ENCODE measurements at regions not wholly inside any gene's neighbourhood (a gene's known extent, or its start where the extent isn't known, plus 50 kb on each side); places are given as distances from the start of the nearest gene placed in this dataset.

DNA sequence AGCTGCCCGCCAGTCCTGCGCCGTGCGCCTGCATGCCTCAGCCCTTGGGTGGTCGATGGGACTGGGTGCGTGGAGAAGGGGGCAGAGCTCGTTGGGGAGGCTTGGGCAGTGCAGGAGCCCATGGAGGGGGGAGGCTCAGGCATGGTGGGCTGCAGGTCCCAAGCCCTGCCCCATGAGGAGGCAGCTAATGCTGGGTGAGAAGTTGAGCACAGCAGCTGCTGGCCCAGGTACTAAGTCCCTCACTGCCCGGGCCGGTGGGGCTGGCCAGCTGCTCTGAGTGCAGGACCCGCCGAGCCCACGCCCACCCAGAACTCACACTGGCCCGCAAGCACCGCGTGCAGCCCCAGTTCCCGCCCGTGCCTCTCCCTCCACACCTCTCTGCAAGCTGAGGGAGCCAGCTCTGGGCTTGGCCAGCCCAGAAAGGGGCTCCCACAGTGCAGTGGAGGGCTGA lies 764.3 kb upstream of the TYRP1 start:
- DNase-seq (ENCODE audit: low read depth), result no peak

DNA sequence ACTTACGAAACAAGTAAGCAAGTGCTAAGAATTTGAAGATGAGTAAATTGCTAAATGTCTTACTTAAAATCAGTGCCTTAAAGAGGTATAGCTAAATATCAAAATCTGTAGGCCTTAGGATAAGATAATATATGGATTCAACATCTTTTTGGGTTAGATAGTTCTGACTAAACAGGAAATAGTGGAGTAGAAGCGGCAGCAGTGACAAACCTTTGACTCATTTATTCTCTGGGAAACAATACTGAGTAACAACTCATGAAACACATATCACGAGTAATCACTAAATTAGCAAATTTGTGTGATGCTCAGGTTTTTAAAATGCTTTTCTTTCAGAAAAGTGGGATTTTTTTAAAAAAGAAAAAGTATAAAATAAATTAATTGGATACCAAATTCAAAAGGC lies 762.1 kb upstream of the TYRP1 start:
- no peak for DNase-seq (ENCODE audit: low read depth)

DNA sequence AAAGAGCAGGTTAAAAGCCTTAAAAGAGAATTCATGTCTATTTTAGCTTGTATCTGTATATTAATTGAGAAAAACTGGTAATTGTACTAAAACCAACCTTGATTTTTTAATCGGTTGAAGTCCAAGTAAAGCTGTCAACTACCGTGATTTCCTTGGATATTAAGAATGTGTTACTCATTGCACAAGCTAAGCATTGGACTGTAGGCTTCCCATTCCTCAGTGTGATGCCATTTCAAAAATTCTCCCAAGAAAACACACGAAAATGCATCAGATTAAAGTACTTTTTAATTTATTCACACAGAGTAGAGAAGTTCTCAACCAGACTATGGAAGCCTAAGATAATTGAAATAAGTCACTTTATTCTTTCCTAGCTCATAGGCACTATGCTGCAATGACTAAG lies 761.4 kb upstream of the TYRP1 start:
- no peak for DNase-seq (ENCODE audit: low read depth)

DNA sequence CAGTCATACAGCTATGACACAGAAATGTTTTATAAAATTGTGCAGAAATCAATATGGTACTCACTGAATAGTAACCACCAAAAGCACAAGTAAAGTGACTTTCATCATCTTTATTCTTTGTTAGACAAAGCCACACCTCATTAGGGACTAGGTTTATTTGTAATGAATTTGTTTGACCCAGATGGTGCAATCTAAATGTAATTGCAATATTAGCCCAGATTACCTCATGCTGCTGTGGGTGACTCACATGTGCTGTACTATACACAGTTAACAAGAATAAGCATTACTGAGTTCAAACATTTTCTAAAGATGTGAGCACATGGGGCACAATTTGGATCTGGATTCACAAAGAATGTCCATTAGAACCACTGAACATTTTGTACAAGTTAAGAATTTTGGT lies 759.3 kb upstream of the TYRP1 start:
- DNase-seq (ENCODE audit: low read depth), result no peak

DNA sequence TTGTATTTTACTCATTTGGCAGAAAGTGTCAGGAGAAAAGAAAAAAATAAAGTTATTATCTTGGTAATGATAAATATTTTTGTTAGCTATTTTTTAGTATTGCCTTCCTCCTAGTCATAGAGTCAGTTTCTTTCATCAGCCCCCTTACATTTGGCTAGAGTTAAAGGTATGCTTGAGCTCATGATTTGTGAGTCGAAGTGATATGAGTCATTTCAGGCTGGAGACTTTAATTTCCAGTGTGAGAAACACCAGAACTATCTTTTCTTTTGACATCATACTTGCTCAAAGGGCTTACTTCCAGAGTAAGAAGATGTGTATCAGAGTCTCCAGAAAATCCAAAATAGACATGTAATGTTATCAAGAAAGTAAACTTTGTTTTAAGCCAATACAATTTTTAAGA lies 746.7 kb upstream of the TYRP1 start:
- no peak for DNase-seq (ENCODE audit: low read depth)

DNA sequence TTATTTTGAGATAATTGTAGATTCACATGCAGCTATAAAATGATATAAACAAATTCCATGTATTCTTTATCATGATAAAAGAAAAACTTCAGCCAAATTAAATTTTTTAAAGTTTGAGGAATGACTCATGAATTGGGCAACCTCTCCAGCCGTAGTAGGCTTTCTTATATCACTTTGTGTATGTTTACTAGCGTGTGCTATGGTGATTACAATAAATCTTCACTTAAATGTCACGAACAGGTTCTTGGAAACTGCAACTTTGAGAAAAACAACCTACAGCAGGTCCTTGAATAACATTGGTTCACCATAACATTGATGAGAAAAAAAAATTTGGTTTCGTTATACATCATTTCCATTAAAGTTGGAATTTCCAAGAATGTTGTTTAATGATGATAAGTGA lies 730.9 kb upstream of the TYRP1 start:
- DNase-seq (ENCODE audit: low read depth), result no peak

DNA sequence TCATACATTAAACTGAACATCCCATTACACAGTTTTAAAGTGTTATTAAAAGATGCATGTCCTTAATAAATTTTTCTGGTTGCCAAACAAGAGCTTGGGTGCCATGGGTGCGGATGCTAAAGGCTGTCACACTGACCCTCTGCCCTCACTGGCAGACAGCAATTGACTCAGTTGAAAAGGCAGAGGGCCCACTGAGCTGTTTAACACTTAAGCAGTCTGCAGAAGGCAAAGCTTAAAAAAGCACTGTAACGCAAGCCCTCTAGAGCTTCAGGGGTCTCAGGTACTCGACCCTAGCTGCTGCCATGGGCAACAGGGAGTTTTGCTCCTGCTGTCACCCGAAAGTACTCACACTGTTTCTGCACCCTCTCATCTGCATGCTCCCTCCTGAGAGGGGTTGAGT lies 726.4 kb upstream of the TYRP1 start:
- no peak for DNase-seq (ENCODE audit: low read depth)

DNA sequence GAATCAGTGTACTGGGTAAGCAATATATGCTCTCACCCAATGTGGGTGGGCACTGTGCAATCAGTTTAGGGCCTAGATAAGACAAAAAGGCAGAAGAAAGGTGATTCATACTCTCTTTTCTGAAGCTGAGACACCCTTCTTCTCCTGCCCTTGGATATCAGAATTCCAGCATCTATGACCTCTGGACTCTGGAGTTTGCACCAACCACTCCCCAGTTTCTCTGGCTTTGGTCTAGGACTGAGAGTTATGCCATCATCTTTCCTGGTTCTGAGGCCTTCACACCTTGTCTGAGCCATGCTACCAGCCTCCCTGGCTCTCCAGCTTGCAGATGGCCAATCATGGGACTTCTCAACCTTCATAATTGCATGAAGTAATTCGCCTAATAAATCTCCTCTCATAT lies 724.6 kb upstream of the TYRP1 start:
- DNase-seq (ENCODE audit: low read depth), result no peak

DNA sequence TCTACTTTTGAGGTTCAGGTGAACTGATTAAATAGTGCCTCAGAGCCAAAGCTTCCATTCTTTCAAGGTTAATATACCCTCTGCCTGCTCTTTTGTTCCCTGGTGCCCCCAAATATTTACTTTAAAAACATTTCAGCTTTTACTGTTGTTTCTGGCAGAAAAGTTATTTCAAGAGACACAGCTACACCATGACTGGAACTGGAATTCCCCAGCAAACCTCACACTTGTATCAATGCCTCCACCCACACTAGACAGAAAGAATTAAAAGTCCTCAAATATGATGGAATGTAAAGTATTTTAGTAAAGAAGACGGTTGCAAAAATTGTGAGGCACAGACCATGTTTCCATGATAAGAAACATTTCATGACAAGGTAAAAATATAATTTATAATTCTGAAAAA lies 720.2 kb upstream of the TYRP1 start:
- no peak for DNase-seq (ENCODE audit: low read depth)

DNA sequence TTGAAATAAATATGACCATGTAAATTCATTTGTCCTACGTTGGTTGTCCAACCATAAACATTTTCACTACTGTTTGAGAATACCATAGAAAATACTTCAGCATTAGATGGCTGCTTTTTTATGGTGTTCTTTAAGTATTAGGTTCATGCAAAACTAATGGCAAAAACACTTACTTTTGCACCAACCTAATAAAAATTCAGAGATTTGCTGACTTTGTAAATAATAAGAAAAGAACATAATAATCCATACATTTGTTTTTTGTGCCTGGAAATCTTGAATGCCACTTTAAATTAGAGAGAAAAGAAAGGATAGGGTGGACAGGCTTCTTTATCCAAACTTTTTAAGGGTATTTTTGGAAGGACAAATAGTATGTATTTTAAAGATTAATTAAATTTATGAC lies 719.7 kb upstream of the TYRP1 start:
- DNase-seq (ENCODE audit: low read depth), result no peak

DNA sequence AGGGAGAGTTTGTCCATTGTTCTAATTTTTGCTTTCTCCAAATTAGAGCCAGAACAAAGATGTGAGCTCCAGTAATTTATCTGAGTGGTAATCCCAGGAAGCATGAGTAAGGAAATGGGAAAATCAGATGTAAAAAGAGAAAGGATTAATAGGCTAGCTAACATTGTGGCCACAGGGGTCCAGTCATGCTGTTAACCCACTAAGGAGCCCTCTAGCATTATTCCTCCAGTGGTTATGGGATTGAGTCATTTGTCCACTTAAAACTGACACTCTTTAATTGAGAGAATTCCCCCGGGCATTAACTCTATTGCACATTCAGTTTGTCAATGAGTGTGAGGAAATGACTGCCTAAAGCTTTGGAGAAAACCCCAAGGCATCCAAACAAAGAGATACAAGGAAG lies 700.3 kb upstream of the TYRP1 start:
- no peak for DNase-seq (ENCODE audit: low read depth)

DNA sequence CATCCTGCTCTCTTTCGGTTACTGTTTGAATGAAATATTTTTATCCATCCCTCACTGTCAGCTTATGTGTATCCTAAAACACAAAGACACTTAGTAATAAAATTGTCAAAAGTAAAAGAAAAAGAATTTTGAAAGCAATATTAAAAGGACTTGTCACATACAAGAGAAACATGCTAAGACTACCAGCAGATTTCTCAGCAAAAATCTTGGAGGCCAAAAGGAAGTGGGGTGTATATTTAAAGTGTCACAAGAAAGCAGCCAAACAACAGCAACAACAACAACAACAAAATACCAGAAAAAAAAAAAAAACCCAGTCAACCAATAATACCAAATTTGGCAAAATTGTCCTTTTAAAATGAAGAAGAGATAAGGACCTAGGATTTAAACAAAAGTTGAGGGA lies 678.7 kb upstream of the TYRP1 start:
- no peak for DNase-seq (ENCODE audit: low read depth)

DNA sequence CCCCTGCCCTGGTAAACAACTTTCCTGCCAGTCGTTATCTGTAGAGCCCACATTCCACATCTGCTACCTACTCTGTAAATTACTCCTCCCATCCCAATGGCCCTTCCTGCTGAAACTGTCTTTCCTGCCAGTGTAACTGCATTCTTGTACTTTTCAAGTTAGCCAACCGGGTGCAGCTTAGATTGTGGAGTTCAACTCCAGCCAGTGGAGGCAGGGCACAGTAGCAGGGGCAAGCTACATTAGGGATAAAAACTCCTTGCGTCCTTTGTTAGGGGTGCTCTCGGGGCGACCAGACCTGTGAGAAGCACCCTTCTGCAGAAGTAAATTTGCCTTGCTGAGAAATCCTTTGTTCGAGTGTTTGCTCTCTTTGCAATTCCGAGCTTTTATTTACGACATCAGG lies 639.0 kb upstream of the TYRP1 start:
- no peak for DNase-seq (ENCODE audit: low read depth)

DNA sequence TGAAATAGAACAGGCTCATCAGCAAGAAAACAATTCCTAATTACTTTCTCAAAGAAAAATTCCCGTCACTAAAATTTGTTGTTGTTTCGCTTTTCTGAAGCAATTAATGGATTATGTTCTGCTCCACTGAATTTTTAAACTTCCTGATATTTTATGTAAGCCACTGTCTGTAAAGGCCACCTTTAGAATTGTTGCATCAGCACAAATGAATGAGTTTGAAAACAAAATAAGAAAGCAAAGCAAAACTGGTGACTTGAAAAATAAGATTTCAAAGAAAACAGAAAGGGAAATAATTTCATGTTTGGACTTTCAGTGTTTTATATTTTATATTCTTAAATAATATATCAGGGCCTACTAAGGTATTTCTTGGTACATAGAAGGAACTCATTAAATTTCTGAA lies 636.3 kb upstream of the TYRP1 start:
- DNase-seq (ENCODE audit: low read depth), result no peak

DNA sequence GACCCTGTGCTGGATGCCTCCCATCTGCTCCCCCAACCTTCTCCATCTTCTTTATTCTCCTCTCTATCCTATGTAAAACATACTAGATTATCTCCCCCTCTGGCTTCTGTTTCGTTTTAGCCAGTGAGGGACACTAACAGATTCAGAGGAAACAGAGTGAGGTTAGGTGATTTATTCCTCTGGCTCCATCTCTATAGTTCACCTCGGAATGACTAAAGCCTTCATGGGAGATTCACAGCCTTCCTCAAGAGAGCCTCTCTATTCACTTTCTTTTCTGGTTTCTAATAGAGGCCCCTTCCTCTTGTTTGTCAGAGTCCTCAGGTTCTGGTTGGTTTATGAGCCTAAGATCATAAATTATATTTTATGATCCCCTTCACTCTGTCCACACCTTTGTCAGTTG lies 633.1 kb upstream of the TYRP1 start:
- DNase-seq (ENCODE audit: low read depth), result no peak

DNA sequence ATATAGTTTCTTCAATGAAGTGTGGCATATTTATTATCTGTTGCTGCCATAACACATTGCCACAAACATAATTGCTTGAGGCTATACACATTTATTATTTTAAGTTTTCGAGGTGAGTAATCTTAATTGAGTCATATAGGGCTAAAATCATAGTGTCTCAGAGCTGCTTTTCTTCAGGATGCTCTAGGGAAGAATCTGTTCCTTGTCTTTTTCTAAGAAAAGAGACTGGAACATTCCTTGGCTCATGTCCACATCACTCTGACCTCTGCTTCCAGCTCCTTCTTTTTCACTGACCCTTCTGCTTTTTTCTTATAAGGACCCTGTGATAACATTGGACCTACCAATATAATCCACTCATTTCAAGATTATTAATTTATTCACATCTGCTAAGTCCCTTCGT lies 632.4 kb upstream of the TYRP1 start:
- no peak for DNase-seq (ENCODE audit: low read depth)

DNA sequence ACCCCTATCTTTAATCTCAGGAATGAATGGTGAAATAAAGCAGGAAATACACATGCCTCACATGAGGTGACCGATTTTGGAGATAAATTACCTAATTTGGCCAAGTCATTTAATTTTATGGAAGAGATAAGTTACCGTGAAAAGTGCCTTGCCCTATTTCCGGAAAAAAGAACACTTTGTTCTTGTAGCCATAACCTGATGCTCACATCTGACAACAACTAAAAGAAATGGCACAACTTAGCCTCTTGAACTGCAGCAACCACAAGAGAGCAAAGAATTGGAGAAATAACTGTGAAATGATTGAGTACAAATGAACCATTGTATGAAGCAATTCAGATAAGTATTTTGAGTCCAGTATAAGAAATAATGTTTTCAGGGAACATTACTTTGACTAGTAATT lies 628.1 kb upstream of the TYRP1 start:
- DNase-seq (ENCODE audit: low read depth), result no peak

DNA sequence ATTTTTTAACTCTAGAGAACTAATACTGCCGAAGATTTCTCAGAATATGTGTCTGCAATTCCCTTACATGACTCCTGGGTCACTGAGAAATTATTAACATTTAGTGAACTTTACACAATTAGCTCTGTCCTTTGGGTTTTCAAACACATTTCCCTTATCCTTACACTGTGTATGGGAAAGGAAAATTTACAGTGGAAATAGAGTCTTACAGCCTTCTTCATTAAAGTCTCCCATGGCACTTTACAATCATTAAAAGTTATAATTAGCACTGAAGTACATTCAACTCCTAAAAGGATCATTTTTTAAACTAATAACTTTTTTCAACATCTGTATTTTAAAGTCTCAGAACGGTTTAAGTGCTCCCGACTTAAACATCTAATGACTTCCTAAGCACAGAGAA lies 627.5 kb upstream of the TYRP1 start:
- no peak for DNase-seq (ENCODE audit: low read depth)

DNA sequence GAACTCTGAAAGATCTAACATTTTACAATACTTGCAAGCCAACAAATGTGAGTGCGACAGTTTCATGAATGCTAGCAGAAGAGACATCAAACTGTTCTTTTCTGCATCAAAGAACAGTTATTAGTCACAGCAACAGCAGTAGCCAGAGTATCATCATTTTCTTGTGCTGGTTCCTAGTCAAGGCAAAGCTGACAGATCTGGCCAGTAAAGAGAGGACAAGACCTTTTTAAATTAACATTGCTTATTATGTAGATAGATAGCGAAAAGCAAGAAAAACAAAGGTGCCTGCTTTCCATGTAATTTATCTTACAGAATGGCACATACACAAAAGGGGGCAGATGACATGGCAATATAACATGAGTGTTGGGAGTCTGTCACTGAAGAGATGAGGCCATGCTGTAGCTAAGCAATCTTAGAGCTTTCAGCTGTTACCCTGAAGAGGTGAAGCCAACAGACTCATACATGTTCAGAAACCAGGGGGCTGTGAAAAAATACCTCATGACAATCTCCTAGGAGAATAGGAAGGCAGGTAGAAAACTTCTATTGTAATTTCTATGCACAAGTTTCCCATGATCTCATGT lies 626.6 kb upstream of the TYRP1 start:
- DNase-seq (ENCODE audit: low read depth), result no peak

DNA sequence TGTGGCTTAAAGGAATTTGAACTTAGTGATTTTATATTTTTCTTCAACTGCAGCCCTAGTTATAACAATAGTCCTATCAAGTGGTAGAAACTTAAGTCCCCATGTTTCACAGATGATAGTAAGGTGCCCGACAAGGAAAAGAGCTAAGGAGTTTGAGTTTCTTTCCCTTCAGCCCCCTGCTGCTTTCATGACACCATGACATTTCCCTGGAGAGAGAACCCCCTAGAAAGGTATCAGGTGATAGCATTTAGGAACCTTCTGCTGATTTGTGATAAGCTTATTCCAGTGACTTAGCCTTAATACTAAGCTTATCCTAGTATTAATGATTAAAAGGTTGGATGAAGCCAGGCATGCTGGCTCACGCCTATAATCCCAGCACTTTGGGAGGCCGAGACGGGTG lies 623.8 kb upstream of the TYRP1 start:
- no peak for DNase-seq (ENCODE audit: low read depth)

DNA sequence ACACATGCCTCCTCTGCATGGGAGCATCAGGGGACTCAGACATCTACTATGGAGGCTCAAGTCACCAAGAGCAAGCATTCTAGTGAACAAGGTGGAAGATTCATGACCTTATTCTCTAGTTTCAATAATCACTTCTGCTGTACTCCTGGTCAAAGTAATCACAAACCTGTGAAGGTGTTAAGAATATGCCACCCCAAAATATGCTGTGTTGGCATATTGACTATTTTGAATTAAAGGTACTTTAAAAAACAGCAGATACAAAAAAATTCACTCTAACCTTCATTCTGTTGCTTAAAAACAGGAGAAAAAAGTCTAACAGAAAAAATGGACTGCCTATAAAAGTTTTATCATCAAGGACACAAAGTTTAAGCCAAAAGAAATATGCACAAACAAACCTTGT lies 607.8 kb upstream of the TYRP1 start:
- no peak for DNase-seq (ENCODE audit: low read depth)

DNA sequence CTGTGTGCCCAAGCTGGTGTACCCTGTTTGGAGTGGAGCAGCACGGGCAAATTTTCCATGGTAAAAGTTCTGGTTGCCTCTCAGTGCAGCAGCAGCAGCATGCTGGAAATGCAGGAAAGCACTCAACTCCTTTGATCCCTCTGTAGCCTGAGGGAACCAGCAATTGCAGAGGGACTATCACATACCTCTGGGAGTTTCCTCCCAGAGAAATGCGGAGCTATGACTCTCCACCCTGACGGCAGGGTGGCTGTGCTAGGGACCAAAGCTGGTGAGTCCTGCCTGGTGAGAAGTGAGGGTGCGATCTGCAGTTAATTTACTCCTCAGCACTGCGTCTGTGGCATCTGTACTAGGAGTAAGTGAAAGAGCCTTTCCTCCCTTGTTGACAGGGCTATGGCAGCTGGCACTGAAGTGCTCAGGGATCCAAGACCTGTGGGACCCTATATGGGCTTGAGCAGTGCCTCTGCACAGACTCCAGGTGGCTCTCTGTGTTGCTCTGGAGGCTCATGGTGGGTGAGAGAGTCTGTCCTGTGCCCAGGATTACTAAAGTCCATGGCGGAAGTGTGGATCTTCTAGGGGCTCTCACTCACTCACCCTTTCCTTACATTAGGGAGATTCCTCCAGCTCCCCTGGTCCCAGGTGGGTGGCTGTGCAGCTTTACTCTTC lies 601.2 kb upstream of the TYRP1 start:
- DNase-seq (ENCODE audit: low read depth), result no peak

DNA sequence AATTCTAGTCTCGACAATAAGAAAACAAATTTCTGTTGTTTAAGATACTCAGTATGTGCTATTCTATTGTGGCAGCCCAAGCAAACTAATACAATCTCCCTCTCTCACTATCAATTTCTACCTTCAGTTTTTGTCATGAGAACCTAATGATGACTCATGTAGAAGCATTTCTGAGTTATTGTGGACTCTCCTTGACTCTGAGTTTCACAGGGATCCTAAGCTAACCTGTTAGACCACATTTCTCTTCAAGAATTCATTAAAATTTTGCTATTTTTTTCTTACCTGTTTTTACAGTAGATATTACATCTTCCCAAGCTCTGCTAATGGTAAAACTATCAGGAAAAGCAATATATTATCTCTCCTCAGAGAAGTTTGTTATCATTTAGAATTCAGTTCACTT lies 599.1 kb upstream of the TYRP1 start:
- DNase-seq (ENCODE audit: low read depth), result no peak

DNA sequence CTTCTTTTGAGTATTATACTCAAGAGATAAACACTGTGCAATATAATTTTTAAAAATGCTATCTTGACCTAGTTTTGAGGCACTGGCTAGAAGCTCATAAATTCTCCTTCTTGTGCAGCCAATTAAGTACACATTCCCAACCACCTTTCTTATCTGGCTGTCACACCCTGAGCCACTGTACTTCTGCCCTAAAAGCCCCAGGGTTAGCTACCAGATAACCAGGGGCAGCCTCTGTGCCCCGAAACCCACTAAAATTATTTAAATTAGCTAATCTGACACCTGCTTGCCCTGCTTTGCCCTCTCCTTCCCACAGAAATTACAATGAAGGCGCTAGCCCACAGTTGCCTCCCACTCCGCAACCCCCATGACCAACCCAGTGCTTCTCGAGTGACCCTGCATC lies 597.3 kb upstream of the TYRP1 start:
- DNase-seq (ENCODE audit: low read depth), result no peak

DNA sequence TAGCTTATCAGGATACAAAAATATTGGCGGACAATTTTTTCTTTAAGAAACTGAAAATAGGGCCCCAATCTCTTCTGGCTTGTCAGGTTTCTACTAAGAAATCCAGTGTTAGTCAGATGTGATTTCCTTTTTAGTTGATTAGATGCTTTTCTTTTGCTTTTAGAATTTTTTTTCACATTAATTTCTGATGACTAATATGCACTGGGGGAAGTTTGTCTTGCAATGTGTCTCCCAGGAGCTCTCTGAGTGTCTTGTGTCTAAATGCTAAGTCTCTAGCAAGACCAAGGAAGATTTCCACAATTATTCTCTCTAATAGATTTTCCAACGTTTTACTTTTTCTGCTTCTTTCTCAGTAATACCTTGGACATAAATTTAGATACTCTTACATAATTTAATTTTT lies 559.8 kb upstream of the TYRP1 start:
- no peak for DNase-seq (ENCODE audit: low read depth)

All from HS-27A (cell line).